PFSK-1 (cell line): ENCODE measurements at regions not wholly inside any gene's neighbourhood (a gene's known extent, or its start where the extent isn't known, plus 50 kb on each side); places are given as distances from the start of the nearest gene placed in this dataset.

ENCODE experiments used
- FOXP2 ChIP-seq: optimal IDR thresholded peaks from 2 replicates; pipeline ENCODE3; 2011; ENCODE audit warnings: borderline replicate concordance, control low read depth, inconsistent platforms; ENCODE audit not compliant: insufficient read depth; ENCODE audit errors: extremely low read length, extremely low read depth
- POLR2AphosphoS5 ChIP-seq: IDR thresholded peaks from 2 replicates; pipeline ENCODE4 v1.6.1; 2012; ENCODE audit warnings: low read depth, mild to moderate bottlenecking, control low read depth, low read length, moderate library complexity
- REST ChIP-seq, 2 experiments: IDR thresholded peaks; 2 replicates each; pipeline versions ENCODE4 v1.6.1 to v1.8.0; 2011 to 2012; ENCODE audit warnings: low read depth in 2 of 2, low read length in 2 of 2, control low read depth in 1 of 2, inconsistent platforms in 1 of 2, mild to moderate bottlenecking in 1 of 2, moderate library complexity in 1 of 2; ENCODE audit not compliant: insufficient read depth in 1 of 2
- SIN3A ChIP-seq: IDR thresholded peaks from 2 replicates; pipeline ENCODE4 v1.6.1; 2012; ENCODE audit warnings: mild to moderate bottlenecking, low read length, moderate library complexity, borderline replicate concordance; ENCODE audit not compliant: insufficient read depth
- TAF1 ChIP-seq: IDR thresholded peaks from 2 replicates; pipeline ENCODE4 v1.6.1; 2012; ENCODE audit warnings: low read length, control low read depth, borderline replicate concordance; ENCODE audit not compliant: insufficient read depth

GRCh38 chr7:35969066-35969465, 168.2 kb downstream of the SEPTIN7 start:
- no peak for TF ChIP-seq TAF1

- TF ChIP-seq POLR2AphosphoS5: no peak
- TF ChIP-seq FOXP2: no peak
- no peak for TF ChIP-seq SIN3A
- no peak for TF ChIP-seq REST (IDR thresholded peaks at IDR 0.05; ENCODE audit: insufficient read depth in 1 of 2, low read depth in 2 of 2, low read length in 2 of 2)
- TF ChIP-seq TAF1: no peak
These were observed 169.6 kb downstream of the SEPTIN7 start for GRCh38 chr7:35970458-35970857.

GRCh38 chr7:35971133-35971891, 170.5 kb downstream of the SEPTIN7 start:
- TF ChIP-seq TAF1 (no peak), SIN3A (no peak), REST (IDR thresholded peaks at IDR 0.05; ENCODE audit: insufficient read depth in 1 of 2, low read depth in 2 of 2, low read length in 2 of 2) (no peak), POLR2AphosphoS5 (no peak), FOXP2 (no peak)

GRCh38 chr7:35975851-35976454, 175.1 kb downstream of the SEPTIN7 start:
- TF ChIP-seq SIN3A (no peak), POLR2AphosphoS5 (no peak), TAF1 (no peak), FOXP2 (no peak), REST (IDR thresholded peaks at IDR 0.05; ENCODE audit: insufficient read depth in 1 of 2, low read depth in 2 of 2, low read length in 2 of 2) (no peak)

GRCh38 chr7:35982600-35982999, 170.5 kb upstream of the EEPD1 start:
- TF ChIP-seq FOXP2 (no peak), REST (IDR thresholded peaks at IDR 0.05; ENCODE audit: insufficient read depth in 1 of 2, low read depth in 2 of 2, low read length in 2 of 2) (no peak), TAF1 (no peak), SIN3A (no peak), POLR2AphosphoS5 (no peak)
